ENCODE measurements at regions not wholly inside any gene's neighbourhood (a gene's known extent, or its start where the extent isn't known, plus 50 kb on each side); places are given as distances from the start of the nearest gene placed in this dataset.

DNA sequence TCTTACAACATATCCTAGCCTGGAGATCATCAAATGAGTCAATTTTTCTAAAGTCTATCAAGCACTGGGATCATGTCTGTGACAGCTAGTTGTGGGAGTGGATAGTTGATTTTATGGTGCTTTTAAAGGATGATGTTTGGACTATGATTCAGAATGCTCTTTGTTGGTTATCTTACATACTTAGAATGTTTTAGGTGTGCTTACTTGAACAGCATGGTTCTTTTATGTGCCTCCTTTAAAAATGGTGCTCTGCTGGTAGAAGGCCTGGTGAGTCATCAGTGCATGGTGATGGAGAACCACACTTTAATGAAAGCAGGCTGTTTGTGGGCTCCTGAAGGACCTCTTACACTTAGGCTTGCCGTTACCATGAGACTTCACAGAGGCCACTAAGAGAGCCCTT lies 682.7 kb upstream of the FANCL start:
- TF ChIP-seq EZH2 (IDR thresholded peaks at IDR 0.05; ENCODE audit: low read depth), result no peak
- TF ChIP-seq, protein P1, sequence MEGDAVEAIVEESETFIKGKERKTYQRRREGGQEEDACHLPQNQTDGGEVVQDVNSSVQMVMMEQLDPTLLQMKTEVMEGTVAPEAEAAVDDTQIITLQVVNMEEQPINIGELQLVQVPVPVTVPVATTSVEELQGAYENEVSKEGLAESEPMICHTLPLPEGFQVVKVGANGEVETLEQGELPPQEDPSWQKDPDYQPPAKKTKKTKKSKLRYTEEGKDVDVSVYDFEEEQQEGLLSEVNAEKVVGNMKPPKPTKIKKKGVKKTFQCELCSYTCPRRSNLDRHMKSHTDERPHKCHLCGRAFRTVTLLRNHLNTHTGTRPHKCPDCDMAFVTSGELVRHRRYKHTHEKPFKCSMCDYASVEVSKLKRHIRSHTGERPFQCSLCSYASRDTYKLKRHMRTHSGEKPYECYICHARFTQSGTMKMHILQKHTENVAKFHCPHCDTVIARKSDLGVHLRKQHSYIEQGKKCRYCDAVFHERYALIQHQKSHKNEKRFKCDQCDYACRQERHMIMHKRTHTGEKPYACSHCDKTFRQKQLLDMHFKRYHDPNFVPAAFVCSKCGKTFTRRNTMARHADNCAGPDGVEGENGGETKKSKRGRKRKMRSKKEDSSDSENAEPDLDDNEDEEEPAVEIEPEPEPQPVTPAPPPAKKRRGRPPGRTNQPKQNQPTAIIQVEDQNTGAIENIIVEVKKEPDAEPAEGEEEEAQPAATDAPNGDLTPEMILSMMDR (conservative IDR thresholded peaks at IDR 0.05), result no peak

Measured in PC-9 (cell line).